HG02798 (cell line): ENCODE measurements at regions not wholly inside any gene's neighbourhood (a gene's known extent, or its start where the extent isn't known, plus 50 kb on each side); places are given as distances from the start of the nearest gene placed in this dataset.

Source experiments
- ATAC-seq: cut with Tn5 transposase; IDR thresholded peaks from one replicate; pipeline ENCODE4 v1.9.1; 2021; ENCODE audit warnings: mild to moderate bottlenecking; ENCODE audit not compliant: unreplicated experiment, poor library complexity

DNA sequence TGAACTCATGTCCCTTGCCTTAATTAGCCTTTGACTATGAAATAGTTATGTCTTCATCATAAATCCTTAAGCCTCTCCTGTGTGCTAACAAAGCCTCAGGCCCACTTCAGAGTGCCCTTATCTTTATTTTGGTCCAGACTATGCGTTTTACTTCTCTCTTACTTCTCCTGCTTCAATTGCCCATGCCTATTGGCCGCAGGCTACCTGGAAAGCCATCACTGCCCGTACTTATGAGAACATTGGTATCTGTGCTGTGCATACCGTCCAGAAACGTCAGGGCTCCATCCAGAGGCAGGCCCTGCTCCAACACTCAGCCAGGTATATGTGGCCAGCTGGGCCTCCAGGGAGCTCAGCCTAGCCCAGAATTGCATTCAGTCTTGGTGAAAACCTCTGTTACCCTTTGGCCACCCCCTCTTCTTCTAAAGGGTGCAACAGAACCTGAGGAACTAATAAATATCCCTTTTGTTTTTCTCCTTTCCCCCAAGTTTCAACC is 212.4 kb upstream of the MTPN start:
- no peak for ATAC-seq

DNA sequence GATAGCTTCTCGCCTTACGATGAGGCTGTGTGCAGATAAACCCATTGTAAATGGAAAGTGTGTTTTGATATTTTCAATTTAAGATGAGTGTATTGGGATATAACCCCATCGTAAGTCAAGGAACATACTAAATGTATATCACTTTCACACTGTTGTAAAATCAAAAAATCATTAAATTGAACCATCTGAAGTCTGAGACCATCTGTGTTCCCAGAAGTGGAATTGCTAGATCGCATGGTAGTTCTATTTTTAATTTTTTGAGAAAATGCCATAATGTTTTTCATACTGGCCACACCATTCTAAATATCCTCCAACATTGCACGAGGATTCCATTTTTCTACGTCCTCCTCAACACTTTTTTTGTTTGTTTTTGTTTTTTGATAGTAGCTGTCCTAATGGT is 209.1 kb upstream of the MTPN start:
- ATAC-seq = no peak

DNA sequence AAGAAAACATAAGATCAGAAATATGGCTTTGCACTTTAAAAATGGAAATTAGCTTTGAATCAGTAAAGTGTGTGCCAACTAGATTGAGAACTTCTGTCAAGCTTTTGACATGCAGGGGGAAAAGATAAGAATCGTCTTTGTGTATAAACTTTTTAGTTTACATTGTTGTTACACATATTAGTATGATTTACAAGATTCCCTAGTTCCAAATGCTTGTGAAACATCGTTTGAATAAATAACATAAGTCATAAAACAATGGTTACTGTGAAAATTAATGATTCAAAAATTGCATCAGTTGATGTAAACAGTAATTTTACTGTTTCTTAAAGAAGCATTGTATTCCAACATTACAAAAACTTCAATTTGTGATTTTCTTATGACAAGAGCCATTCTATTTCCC is 207.6 kb upstream of the MTPN start:
- no peak for ATAC-seq

DNA sequence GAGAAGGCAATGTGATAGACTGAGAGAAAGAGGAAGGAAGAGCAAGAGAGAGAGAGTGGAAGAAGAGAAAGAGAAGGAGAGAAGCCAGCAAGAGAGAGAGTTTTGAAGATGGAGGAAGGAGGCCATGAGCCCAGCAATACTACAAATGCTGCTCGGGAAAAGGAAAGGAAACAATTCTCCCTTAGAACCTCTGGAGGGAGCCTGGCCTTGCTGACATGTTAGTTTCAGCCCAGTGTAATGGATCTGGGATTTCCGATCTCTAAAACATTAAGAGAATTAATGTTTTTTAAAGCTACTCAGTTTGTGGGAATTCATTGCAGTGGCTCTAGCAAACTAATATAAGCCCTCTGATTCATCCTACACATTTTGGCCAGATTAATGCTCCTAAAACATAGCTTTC is 206.8 kb upstream of the MTPN start:
- no peak for ATAC-seq

DNA sequence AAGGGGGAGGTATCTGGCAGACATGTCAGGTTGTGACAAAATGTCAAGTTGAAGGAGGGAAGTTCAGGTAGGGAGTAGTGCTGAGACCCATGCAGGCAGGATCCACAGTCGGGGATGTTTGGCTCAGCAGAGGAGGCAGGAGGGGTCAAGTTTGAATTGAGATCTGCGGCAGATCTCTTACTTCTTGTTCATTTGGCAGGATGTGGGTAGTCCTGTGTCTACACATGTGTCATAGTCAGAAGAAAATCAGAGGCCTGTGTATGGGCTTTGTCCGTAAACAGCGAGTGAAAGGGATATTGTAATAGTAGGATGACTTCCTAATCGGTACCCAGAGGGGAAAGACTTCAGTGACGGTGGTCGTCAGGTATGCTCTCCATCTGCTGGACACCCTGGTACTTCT is 203.8 kb upstream of the MTPN start:
- ATAC-seq = no peak

DNA sequence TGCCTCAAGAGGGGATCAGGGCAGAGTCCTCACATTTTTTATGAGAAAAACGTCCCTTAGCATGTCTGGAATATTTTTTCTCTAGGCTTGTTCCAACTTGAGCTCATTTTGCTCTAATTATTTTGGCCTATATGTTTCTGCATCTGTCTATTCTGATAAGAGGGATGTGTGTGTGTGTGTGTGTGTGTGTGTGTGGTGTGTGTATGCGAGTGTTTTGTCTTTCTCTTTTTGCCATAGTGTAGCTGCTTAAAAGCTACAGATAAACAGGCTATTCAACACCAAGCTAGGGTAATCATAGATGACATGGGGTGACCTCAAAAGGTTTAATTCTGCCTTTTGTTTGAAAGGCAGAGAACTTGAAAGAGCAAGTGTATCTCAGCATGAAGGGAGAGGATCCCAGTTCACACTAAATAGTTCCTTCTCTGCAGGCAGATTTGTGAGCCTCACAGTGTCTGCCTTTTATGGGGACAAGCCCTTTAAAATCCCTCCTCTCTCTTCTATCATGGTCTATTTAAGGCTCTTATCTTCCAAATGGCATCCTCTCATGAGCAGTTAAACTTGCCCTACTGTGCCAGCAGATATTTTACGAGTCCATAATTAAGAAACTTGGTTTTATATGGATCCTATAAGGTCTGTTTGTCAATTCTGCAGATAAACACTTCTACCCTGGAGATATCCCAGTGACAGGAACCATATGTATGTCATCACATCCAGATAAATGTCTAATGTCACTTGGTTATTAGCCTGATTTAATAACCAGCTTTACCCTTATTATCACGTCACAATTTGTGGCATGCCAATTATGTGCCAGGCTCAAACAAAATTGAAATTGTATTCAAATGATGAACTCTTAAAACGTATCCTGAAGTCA is 202.9 kb upstream of the MTPN start:
- ATAC-seq = no peak

DNA sequence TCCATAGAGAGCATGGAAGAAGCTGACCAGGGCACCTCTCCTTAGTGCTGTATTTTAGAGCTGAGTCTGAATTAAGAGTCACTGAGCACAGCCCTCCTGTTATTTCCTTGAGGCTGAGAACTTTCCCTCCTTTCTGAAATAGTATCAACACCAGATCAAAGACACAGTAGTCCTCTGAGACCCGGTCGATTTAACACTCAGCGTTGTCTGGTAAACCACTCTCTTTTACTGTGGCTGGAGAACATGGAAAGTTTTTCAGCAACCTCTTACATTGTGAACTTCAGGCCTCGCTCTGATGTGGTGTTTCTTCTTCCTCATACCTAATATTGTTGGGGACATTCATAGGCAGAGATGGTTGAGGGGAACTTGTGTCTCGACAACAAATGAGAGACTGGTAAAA is 202.0 kb upstream of the MTPN start:
- no peak for ATAC-seq

DNA sequence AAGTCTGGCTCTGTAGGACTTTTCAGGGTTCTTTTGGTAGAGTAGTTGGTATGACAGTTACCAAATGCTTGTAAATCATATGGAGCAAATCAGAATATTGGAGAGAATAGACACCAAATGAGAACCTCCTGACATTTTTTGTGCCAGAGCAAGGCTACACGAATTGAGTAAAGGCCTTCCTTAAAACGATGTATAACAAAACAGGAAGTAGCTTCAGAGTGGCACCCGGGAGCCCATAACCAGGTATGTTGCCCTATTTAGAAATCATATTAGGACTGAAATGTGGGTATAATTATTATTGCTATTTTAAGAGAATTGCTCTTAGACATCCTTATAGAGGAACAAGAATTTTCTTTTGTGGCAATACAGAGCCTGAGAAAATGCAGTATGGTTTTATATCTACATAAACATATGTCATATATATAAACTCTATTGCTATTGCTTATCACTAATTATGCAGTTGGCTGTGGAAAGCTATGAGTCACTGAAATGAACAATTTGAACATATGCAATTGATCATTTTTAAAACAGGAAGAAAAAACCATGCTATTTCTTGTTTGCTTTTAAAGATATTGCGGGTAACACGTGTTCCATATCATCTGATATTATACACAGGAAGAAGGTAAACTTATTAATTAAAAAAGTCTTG is 197.4 kb upstream of the MTPN start:
- no peak for ATAC-seq

DNA sequence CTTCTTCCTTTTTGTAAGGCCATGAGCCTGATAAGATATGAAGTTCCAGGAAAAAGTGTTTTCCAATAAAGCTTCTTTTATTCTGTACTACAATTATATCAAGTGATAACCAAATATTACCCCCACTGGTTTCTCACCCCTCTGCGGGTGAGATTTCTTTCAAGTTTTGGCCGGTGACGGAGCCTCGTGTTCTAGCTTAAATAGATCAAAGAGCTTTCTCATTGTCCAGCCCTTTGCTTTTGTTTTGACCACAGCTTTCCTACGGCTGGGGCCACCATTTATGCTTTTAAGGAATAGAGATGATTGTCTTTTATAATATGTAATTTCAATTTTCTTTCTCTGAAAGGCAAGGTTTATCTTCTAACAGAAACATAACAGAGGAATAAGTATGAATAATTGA is 196.7 kb upstream of the MTPN start:
- no peak for ATAC-seq

DNA sequence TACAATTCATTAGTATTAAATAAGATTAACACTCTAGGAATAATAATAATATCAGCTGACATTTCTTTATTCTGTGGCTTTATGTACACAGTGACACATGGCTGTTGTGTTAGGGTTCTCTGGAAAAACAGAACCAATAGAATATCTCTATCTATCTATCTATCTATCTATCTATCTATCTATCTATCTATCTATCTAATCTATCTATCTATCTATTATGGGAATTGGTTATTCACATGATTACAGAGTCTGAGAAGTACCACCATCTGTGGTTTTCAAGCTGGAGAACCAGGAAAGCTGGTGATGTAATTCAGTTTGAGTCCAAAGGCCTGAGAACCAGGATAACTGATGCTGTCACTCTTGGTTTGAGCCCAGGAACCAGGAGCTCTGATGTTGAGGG is 194.1 kb upstream of the MTPN start:
- ATAC-seq = no peak

DNA sequence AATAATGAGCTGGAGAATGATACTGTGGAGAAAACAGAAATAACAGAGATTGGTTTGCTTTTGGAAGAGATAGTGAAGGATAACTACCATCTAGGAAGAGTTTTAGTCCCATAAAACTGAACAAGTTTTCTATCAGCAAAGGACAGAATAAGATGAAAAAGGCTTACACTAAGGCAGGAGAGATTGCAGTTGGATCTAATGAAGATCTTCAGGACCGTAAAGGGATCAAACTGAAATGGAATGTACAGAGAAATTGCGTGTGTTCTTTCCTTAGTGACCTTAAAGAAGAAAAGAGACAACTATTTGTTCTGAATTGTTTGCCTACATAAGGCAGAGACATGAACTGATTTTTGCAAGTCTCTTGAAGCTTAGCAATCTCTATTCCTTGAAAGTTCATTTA is 191.7 kb upstream of the MTPN start:
- no peak for ATAC-seq

DNA sequence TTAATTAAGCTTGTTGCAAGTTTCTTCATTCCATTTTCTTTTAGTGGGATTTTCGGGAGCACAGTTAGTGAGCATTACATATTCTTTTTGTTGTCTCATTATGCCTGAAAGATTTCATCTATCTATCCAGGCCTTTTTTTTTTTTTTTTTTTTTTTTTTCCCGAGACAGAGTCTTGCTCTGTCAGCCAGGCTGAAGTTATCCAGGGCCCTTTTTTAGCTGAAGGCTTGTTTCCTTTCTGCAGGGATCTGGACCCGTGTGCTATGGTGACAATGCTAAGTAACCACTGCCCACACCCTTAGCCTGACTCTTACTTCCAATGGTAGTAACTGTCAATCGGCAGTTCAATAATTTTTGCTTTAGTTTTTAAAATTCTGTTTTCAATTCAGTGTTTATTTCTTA is 190.8 kb upstream of the MTPN start:
- ATAC-seq = no peak

DNA sequence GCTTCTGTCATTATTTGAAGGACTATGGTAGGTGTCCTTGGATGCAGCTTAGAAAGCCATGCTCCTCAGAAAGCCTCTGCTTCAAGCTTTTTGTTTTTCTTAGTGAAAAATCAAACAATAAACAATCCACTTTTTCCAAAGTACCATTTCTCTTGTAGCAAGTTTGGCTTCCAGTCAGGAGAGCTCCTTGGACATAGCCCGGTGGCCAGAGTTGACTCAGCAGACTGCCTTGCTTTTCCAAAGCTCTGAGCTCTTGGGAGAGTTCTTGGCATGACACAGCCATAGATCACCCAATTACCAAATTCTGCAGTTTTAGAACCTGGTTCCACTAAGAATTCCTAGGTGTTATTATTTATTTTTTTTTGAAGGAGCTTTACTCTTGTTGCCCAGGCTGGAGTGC is 189.4 kb upstream of the MTPN start:
- ATAC-seq = no peak

DNA sequence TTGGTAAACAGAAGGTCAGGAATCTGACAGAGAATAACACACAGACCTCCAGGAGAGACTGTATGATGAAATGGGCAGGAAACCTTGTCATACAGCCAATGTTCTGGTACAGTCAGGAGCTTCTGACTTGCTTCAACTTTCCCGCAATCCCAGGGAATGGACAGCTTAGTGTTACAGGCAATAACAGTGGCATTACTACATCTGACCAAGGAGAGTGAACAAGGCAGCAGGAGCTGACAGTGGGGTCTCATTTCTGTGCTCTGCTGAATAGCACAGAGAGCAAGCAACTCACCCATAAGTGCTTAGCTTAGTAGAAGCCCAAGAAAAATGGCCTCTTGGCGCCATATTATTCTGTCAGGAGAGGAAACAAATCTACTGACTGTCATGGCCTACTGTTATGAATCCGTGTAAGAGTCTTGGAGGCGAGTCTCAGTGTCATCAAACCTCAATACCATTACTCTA is 186.2 kb upstream of the MTPN start:
- no peak for ATAC-seq

DNA sequence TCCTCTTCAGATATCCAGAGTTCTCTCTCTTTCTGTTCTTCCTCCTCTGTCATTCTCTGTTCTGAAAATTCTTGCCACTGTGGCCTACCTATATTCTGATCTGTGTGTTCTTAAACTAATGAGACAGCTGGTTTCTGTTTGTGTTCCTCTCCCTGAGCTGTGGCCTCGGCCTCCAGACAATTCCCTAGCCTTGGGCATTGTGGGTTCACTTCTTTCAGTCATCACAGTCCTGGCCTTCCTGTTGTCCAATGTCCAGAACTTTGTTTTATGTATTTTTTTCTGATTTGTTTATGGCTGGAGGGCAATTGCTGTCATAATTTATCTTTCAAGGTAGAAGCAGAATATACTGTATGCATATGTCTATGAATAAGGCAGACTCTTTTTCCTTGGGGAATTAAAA is 173.2 kb upstream of the MTPN start:
- ATAC-seq = no peak

DNA sequence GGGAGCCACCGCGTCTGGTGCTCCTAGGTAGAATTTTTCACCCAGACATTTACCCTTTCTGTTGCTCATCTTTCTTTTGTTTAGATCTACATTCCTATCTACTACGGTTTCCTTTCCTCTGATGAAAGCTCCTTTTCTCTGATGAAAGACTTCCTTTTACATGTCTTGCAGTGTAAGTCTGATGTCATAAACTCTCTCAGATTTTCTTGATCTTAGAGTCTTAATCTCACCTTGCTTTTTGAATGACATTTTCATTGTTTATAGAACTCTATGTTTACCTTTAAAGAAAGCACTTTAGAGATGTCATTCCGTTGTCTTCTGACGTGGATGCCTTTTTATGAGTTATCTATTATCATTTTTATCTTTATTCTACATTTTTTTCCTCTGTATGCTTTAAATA is 171.8 kb upstream of the MTPN start:
- ATAC-seq = no peak

DNA sequence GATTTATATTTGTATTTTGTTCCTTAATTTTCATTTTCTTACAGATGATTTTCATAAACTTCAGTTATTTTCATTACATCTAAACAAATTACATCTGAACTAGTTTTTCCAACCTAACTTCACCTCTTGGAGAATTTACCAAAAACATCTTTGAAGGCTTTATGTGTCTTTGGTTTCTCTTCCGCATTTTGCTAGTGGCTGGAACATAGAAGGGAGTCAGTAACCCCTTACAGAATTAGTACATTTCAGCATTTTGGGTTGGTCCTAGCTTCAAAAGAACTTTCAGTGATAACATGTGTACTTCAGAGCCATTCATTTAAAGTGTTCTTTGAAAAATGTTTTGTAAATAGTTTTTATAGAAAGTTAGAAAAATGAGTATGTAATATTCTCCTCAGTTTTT is 169.8 kb upstream of the MTPN start:
- no peak for ATAC-seq

DNA sequence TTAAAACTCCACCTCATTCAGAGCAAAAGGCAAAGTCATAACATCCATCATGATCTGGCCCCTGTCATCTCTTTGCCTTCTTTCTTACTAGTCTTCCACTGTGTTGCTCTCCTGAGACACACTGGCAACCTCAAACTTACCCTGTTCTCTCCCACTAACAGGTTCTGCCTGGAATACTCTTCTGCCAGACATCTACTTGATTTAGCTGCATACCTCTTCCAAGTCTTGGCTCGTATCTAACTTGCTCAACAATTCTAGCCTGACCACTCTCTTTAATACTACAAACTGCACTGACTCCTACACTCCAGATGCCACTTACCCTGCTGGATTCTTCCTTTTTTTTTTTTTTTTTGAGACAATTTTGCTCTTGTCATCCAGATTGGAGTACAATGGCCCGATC is 167.0 kb upstream of the MTPN start:
- ATAC-seq = no peak

DNA sequence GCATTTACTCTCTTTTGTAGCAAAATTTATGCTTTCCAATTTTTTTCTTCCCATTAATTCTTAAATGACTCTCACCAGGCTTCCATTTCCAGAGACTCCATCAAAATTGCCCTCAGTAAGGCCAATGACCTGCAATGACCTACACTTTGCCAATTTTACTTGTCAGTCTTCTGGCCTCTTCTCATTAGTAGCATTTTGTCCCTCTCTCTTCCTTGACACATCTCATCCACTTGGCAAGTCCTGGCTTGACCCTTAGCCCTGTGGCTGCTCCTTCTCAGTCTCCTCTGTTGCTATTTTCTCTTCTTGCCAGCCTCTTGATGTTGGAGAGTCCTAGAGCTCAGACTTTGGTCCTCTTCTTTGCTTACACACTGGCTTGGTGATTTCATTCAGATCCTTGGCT is 166.1 kb upstream of the MTPN start:
- ATAC-seq = no peak

DNA sequence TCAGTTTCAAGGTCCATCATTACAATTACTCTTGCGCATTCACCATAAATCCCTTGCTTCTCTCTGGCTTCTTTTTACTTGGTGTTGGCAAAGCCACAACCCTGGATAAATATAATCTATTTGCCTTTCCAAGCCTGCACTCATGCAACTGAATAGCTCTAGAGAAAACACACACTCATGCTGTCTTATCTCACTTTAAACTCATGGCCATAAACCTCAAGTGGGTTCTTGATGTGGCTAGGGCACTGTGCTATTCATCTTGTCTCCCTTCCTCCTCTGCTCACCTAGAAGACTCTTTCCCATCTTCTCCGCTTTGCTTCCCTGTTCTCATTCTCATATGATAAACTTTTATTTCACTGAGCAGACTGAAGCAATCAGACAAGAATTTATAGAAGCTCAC is 165.4 kb upstream of the MTPN start:
- ATAC-seq = no peak

DNA sequence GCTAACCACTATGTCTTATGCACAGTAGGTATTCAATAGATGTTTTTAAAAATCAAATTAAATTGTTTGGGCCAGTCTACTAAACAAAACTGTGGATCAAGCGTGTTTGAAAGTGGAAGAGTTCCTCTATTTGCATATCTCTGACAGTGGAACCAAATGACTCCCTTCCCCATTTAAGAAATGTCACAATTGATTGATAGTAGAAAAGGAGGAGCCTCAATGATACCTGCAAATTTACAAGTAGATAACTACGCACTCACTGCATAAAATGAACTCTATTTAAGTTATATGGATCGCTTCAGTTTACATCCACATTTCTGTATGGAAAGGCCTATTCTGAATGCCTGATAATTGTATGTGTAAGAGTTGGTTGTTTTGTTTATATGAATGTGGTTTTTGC is 163.3 kb upstream of the MTPN start:
- no peak for ATAC-seq

DNA sequence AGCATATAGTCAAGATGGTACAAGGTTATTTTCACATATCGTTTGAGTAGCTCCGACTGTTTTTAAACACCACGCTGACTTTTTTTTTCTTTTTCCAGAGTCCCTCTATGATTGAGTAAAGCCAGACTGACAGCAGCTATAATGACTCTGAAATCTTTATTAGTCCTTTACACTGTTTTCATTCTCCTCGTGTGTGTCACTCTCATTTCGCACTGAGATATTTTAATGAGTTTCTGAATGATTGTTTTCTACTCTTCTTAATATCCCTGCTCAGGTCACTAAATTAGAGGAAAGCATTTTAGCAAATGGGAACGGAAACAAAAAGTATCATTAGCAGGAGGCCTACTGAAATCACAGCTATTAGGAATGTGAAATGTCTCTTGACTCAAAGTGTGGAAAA is 162.3 kb upstream of the MTPN start:
- ATAC-seq = no peak
